ENCODE measurements at regions not wholly inside any gene's neighbourhood (a gene's known extent, or its start where the extent isn't known, plus 50 kb on each side); places are given as distances from the start of the nearest gene placed in this dataset.
"Not testable (repeated sequence)": the region's sequence is repeated elsewhere in the genome, so short reads cannot be mapped to it uniquely, and the experiment has no call there.

GRCh38 chr3:10732292-10732691 lies 83.7 kb upstream of the SLC6A11 start:
- no peak overlapping the region for H3K4me3 ChIP-seq
- peaks cover 0 to 42% (median 7%) of the 10 kb centered on the region in 7 donors for H3K27me3 ChIP-seq (replicated peaks in 1 of 7)
- H3K4me1 ChIP-seq, result no peaks in the 10 kb centered on the region
- H3K9me3 ChIP-seq, result peaks cover 0 to 36% (median 25%) of the 10 kb centered on the region in 8 donors
- no peaks in the 10 kb centered on the region for H3K36me3 ChIP-seq
- DNase-seq, result no peak
- intact Hi-C loops (cut with DNase I; ENCODE audit: low total_unique reads), result no loop called here
- TF ChIP-seq POLR2AphosphoS5 (IDR thresholded peaks at IDR 0.05) (no peak), CTCF (IDR thresholded peaks at IDR 0.05 in 8 of 11, conservative IDR thresholded peaks at IDR 0.05 in 3 of 11) (no peak), POLR2A (IDR thresholded peaks at IDR 0.05) (no peak)
- H3K27ac ChIP-seq, result no peak overlapping the region

- intact Hi-C loops (cut with DNase I; ENCODE audit: low total_unique reads), result no loop called here
- no peak for DNase-seq
Measured at GRCh38 chr3:10733297-10733696, 82.7 kb upstream of the SLC6A11 start.

GRCh38 chr3:10736444-10736843 lies 79.6 kb upstream of the SLC6A11 start:
- intact Hi-C loops (cut with DNase I; ENCODE audit: low total_unique reads), result loop anchor here (5.0 kb wide), 1 partner anchor 394 kb away; no protein-coding TSS in a partner anchor
- 82 to 94% (median 86%) methylated on average over 3 of the region's 3 CpGs for WGBS, 5 donors

More at GRCh38 chr3:10733297-10733696, 82.7 kb upstream of the SLC6A11 start:
- H3K4me3 ChIP-seq, result no peak overlapping the region
- no peak for TF ChIP-seq POLR2AphosphoS5 (IDR thresholded peaks at IDR 0.05)
- TF ChIP-seq CTCF (IDR thresholded peaks at IDR 0.05 in 8 of 11, conservative IDR thresholded peaks at IDR 0.05 in 3 of 11), result no peak
- no peak for TF ChIP-seq POLR2A (IDR thresholded peaks at IDR 0.05)
- H3K27ac ChIP-seq, result no peak overlapping the region
- peaks cover 0 to 46% (median 17%) of the 10 kb centered on the region in 7 donors for H3K27me3 ChIP-seq (replicated peaks in 1 of 7)
- H3K36me3 ChIP-seq, result no peaks in the 10 kb centered on the region
- peaks cover 0 to 36% (median 25%) of the 10 kb centered on the region in 8 donors for H3K9me3 ChIP-seq
- peaks cover 0 to under 1% (median 0%) of the 10 kb centered on the region in 6 donors for H3K4me1 ChIP-seq

GRCh38 chr3:10737785-10738184 lies 78.2 kb upstream of the SLC6A11 start:
- Histone ChIP-seq H3K4me3 (no peak overlapping the region), H3K27me3 (replicated peaks in 1 of 7) (peaks cover 0 to 55% (median 17%) of the 10 kb centered on the region in 7 donors), H3K4me1 (peaks cover 0 to 9% (median 7%) of the 10 kb centered on the region in 6 donors), H3K36me3 (no peaks in the 10 kb centered on the region), H3K9me3 (peaks cover 0 to 19% (median 16%) of the 10 kb centered on the region in 8 donors), H3K27ac (no peak overlapping the region)
- WGBS, 5 donors, result 78 to 91% (median 87%) methylated on average over 7 of the region's 7 CpGs
- intact Hi-C loops (cut with DNase I; ENCODE audit: low total_unique reads), result loop anchor here (5.0 kb wide), 1 partner anchor 395 kb away; no protein-coding TSS in a partner anchor
- TF ChIP-seq POLR2A (IDR thresholded peaks at IDR 0.05) (no peak), CTCF (IDR thresholded peaks at IDR 0.05 in 8 of 11, conservative IDR thresholded peaks at IDR 0.05 in 3 of 11) (no peak), POLR2AphosphoS5 (IDR thresholded peaks at IDR 0.05) (no peak)
- no peak for DNase-seq

More at GRCh38 chr3:10736444-10736843, 79.6 kb upstream of the SLC6A11 start:
- not testable (repeated sequence) for H3K36me3 ChIP-seq, H3K4me1 ChIP-seq, DNase-seq, H3K27ac ChIP-seq, H3K4me3 ChIP-seq
- H3K9me3 ChIP-seq, result peaks cover 0 to 29% (median 25%) of the 10 kb centered on the region in 8 donors
- peaks cover 0 to 55% (median 17%) of the 10 kb centered on the region in 7 donors for H3K27me3 ChIP-seq (replicated peaks in 1 of 7)
